ENCODE measurements at regions not wholly inside any gene's neighbourhood (a gene's known extent, or its start where the extent isn't known, plus 50 kb on each side); places are given as distances from the start of the nearest gene placed in this dataset.

DNA sequence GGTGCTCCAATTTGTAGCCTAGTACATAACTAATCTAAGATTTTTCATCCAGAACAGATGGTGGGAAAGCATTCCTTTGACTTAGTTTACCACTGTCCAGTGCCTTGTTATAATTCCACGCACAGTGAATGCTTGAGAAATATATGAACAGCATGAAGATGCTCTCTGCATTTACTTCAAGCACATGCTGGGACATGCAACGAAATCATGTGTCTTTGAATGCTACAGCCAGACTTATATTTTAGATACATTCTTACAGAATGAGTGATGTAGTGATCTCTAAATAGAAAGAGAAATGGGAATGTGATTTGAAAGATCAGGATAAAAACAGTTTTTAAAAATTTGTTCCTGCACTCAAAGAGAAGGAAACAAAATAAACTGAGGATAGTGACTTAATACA, 398.3 kb downstream of the FBXO15 start:
- H3K79me2 ChIP-seq (ENCODE audit: insufficient read depth, low read length): no peaks in the 10 kb centered on the region
- no peak overlapping the region for H3K9ac ChIP-seq (ENCODE audit: low read depth, low read length, poor library complexity, severe bottlenecking)
- H3K36me3 ChIP-seq (ENCODE audit: insufficient read depth, low read length): no peaks in the 10 kb centered on the region
- no peaks in the 10 kb centered on the region for H3K9me3 ChIP-seq (ENCODE audit: insufficient read depth, low read depth, low read length)
- no peak overlapping the region for H3K4me3 ChIP-seq (ENCODE audit: low read length, poor library complexity, severe bottlenecking)
- no peaks in the 10 kb centered on the region for H3F3A ChIP-seq (ENCODE audit: low read depth)
- TF ChIP-seq EZH2phosphoT487 (IDR thresholded peaks at IDR 0.05; ENCODE audit: borderline replicate concordance): no peak
- no peak for TF ChIP-seq CTCF (conservative IDR thresholded peaks at IDR 0.05; ENCODE audit: low read length)
- no peaks in the 10 kb centered on the region for H4K20me1 ChIP-seq (ENCODE audit: insufficient read depth, low read length, poor library complexity, severe bottlenecking)
- H3K4me2 ChIP-seq (ENCODE audit: low read depth, low read length, poor library complexity, severe bottlenecking): no peak overlapping the region
- H2AFZ ChIP-seq (ENCODE audit: low read length): no peak overlapping the region
- no peaks in the 10 kb centered on the region for H3K27me3 ChIP-seq (ENCODE audit: insufficient read depth, low read length, poor library complexity, severe bottlenecking)
- no peaks in the 10 kb centered on the region for H3K9me2 ChIP-seq (replicated peaks; ENCODE audit: low read depth, low read length)
- no peaks in the 10 kb centered on the region for H3K4me1 ChIP-seq (ENCODE audit: insufficient read depth, low read length, poor library complexity, severe bottlenecking)

- Histone ChIP-seq H3K9me2 (replicated peaks; ENCODE audit: low read depth, low read length) (no peaks in the 10 kb centered on the region), H3K9me3 (ENCODE audit: insufficient read depth, low read depth, low read length) (no peaks in the 10 kb centered on the region), H3K9ac (ENCODE audit: low read depth, low read length, poor library complexity, severe bottlenecking) (no peak overlapping the region), H3K4me3 (ENCODE audit: low read length, poor library complexity, severe bottlenecking) (no peak overlapping the region), H3K27me3 (ENCODE audit: insufficient read depth, low read length, poor library complexity, severe bottlenecking) (no peaks in the 10 kb centered on the region), H2AFZ (ENCODE audit: low read length) (no peak overlapping the region), H4K20me1 (ENCODE audit: insufficient read depth, low read length, poor library complexity, severe bottlenecking) (no peaks in the 10 kb centered on the region), H3K79me2 (ENCODE audit: insufficient read depth, low read length) (no peaks in the 10 kb centered on the region), H3K4me1 (ENCODE audit: insufficient read depth, low read length, poor library complexity, severe bottlenecking) (no peaks in the 10 kb centered on the region), H3K36me3 (ENCODE audit: insufficient read depth, low read length) (no peaks in the 10 kb centered on the region), H3K4me2 (ENCODE audit: low read depth, low read length, poor library complexity, severe bottlenecking) (no peak overlapping the region), H3F3A (ENCODE audit: low read depth) (no peaks in the 10 kb centered on the region)
- TF ChIP-seq CTCF (conservative IDR thresholded peaks at IDR 0.05; ENCODE audit: low read length) (no peak), EZH2phosphoT487 (IDR thresholded peaks at IDR 0.05; ENCODE audit: borderline replicate concordance) (no peak)
Measured at GRCh38 chr18:73748731-73749130, 398.9 kb downstream of the FBXO15 start.

DNA sequence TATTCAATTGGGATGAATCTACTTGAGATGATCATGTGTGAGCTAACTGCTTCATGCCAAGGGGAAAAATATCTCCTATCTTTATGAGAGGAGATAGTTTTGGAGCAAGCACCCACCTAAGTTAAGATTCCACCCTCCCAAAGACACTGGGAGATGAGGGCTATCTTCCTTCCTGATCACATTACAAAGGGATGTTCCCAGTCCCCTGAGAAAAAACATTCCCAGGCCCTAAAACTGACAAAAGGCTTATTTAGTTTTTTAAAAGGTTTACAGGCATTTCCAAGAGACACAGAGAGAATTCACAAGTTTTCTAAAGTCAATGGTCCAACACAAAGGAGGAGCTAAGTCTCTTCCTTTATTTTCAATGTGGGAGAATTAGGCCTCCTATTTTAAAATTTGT, 401.5 kb downstream of the FBXO15 start:
- Histone ChIP-seq H3K79me2 (ENCODE audit: insufficient read depth, low read length) (no peaks in the 10 kb centered on the region), H3K9me3 (ENCODE audit: insufficient read depth, low read depth, low read length) (no peaks in the 10 kb centered on the region), H4K20me1 (ENCODE audit: insufficient read depth, low read length, poor library complexity, severe bottlenecking) (no peaks in the 10 kb centered on the region), H2AFZ (ENCODE audit: low read length) (no peak overlapping the region), H3K36me3 (ENCODE audit: insufficient read depth, low read length) (no peaks in the 10 kb centered on the region), H3K27me3 (ENCODE audit: insufficient read depth, low read length, poor library complexity, severe bottlenecking) (no peaks in the 10 kb centered on the region), H3K4me3 (ENCODE audit: low read length, poor library complexity, severe bottlenecking) (no peak overlapping the region), H3K4me2 (ENCODE audit: low read depth, low read length, poor library complexity, severe bottlenecking) (no peak overlapping the region), H3K9me2 (replicated peaks; ENCODE audit: low read depth, low read length) (no peaks in the 10 kb centered on the region), H3K9ac (ENCODE audit: low read depth, low read length, poor library complexity, severe bottlenecking) (no peak overlapping the region), H3F3A (ENCODE audit: low read depth) (no peaks in the 10 kb centered on the region), H3K4me1 (ENCODE audit: insufficient read depth, low read length, poor library complexity, severe bottlenecking) (peaks cover 11% of the 10 kb centered on the region)
- no peak for TF ChIP-seq EZH2phosphoT487 (IDR thresholded peaks at IDR 0.05; ENCODE audit: borderline replicate concordance)
- TF ChIP-seq CTCF (conservative IDR thresholded peaks at IDR 0.05; ENCODE audit: low read length): no peak

Measured in Loucy (cell line).